Stimulated activated CD8-positive, alpha-beta memory T cell treated with anti-CD3 and anti-CD28 coated beads, Interleukin-4, amount 100 ng/mL, for 1 hour (primary cell): ENCODE measurements at regions not wholly inside any gene's neighbourhood (a gene's known extent, or its start where the extent isn't known, plus 50 kb on each side); places are given as distances from the start of the nearest gene placed in this dataset.

Source experiments
- DNase-seq, 2 donors: peaks; one replicate each; pipeline ENCODE4 v3.0.0-alpha.2; 2020; ENCODE audit warnings: low read depth in 2 of 2, low spot score in 1 of 2

DNA sequence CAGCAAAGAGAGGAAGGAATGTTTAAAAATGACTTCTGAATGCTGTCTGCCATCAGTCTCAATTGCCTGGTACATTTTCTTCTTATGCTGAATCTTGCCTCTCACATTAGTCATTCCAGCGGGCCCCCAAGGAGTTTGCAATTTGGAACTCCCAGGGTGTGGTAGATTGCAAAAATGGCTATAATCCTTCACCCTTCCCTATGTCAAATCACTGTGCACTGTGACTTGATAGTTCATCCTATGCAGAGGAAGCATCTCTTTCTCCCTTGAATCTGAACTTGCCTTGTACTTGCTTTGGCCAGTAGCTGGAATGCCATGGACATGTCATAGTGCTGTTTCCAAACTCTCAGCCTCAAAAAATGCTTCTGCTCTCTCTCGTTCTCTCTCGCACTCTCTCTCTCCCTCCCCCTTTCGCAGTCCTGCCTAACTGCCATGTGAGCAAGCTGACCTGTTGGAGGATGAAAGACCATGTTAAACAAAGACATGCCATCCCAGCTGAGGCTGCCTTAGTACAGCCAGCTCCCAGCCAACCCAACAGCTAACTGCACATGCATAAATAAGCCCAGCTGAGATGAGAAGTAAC is 284.0 kb upstream of the TLE4 start:
- DNase-seq, result no peak

DNA sequence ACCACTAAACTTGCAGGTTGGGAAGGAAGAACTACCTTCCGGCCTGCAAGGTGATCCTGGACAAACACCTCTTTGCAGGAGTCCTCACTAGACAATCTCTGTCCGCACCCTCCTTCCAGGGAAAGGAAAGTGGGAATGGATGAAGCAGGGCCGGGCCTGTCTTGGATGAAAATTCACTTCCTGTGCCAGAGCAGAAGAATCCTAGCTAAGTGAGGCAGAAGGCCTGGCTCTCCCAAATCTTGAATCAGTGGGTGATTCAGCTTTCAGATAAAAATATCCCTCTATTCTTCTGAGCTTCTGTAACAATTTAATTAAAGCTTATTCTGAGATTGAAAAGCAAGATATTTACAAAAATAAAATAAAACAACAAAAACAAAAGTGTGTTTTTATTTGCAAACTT is 281.9 kb upstream of the TLE4 start:
- DNase-seq, result no peak

DNA sequence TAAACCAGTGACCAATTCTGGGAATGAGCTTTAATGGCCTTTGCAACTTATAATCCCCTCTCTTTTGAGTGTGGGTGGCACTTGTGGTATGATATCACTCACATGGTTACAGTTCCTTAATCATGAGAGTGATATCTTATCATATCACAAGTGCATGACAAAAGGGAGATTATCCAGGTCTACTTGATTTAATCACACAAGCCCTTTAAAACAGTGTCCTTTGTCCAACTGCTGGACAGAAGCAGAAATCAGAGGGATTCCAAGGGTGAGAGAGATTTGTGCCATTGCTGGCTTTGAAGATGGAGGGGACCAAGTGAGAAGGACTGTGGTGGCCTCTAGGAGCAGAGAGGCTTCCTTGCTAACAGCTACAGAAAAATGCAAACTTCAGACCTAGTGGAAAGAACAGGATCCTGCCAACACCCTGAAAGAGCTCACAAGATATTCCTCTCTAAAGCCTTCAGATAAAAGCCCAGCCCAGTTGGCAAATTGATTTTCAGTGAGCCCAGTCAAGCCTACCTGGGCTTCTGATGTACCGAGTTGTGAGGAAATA is 279.0 kb upstream of the TLE4 start:
- no peak for DNase-seq

DNA sequence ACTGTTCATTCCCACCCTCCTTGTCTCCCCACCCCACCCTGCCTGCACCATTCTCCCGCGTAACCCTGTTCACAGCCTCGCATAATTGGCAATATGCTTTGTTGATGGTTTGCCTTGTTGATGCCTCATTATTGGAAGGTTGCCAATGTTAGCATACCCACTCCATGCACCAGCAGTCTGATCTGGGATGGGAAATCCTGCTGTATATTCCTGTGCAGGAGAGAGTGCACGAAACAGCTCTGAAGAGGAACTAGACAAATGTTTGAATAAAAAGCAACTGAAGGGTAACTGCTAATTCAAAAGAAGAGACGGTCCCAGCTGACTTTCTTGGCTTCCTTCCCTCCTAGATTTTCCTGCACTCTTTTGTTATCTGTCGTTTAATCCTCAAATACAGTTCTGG is 271.7 kb upstream of the TLE4 start:
- DNase-seq, result no peak

DNA sequence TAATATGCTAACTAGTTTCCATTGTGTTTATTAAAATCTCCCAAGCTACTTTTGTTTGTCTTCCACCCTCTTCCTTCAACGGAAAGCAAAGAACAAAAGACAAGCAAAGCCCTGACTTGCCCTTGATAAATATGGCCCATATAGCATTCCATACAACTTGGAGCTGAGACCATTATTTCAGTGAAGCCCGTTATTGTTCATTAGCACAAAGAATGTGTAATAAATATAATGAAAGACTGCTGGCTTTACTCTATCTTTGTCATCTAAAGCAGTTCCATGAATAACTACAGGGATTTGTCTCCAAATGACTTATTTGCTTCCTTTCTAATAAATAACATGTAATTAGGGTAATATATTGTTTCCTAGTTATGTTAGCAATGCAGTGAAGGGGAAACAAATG is 270.7 kb upstream of the TLE4 start:
- no peak for DNase-seq

DNA sequence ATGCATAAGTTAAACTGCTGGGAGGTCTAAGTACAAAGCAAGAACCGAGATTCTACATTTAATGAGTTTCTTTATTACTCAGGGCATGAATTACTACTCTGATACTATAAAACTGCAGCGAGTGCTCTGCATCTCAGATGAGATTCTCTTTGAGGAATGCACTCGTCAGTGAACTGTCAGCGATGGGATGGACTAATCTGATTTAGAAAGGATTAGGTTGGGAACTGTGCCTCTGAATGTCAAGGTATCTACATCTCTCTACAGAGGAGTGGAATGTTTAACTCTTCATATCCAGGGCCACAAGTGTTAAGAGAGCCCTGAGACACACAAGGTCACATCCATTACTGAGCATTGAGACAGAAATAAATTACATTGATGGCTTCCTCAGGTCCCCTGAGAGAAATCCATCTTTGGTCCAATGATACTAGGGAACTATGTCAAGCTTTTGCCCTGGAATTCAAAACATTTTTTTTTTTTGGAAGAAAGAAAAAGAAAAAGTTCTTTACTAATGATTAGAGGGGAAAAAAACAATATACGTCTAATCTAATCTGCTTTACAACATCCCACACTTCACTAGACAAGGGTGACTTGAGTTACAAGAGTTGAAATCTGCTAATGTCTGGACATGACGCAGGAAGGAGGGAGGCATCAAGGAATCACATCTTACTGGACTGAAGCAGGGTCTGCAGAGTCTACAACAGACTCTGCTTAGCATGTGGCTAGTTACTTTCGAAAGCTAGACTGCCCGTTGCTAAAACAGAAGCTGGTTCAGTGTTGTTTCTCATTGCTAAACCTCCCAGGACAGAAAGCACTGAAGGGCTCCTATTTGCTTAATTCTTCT is 270.0 kb upstream of the TLE4 start:
- DNase-seq, result no peak

DNA sequence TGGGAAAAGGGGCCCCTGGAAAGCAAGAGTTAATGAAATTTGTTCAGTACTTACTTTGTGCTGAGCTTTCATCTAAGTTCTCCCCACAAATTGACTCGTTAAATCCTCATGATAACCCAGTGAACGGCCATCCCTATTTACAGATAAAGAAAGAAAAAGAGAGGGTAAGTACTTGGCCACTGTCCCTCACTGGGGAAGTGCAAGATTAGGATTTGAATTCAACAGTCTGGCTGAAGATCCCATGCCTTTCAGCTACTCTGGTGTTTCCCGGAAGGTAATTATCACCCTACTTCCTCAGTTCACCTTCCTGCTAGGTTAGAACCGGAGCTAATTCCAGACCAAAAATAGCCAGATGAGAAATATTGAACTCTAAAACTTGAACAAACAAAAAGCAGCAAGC is 269.2 kb upstream of the TLE4 start:
- DNase-seq, result no peak

DNA sequence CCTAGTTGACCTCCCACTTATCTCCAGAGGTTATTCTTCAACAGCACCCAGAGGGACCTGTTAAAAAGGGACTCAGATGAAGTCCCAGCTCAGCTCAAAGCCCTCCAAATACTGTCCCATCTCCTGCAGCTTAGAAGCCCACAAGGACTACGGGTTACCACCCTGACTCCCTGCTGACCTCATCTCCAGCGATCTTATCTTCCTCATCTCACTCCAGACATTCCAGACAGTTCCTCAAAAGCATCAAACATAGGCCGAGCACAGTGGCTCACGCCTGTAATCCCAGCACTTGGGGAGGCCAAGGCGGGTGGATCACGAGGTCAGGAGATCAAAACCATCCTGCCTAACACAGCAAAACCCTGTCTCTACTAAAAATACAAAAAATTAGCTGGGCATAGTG is 263.8 kb upstream of the TLE4 start:
- DNase-seq, result no peak

DNA sequence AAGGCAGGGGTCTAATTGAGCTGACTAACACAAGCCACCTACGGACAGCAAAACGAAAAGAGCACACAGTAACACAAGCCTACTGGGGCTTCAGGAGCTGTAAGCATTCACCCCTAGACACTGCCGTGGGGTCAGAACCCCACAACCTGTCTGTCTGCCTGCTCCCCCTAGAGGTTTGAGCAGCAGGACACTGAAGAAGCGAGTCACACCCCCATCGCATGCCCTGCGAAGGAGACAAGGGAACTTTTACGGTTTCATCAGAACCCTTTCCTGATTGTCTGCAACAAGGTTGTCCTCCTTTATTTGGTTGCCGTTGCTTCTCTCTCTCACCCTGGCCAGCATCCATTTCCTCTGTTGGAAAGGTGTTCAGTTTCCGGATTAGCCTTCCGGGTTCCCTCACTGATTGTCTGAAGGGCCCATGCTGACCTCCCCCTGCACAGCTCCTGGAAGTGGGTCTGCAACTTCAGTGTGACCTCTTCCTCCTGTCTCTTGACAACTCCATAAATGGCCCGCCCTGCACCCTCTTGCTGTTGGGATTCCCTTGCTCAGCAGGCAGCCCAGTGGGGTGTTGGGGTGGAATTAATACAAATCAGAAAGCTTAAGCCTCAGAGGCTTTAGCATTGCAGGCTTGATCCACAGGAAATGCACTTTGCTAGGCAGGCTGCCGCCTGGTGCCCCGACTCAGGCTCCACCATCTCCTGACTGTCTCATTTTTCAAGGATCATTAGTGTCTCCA is 258.9 kb upstream of the TLE4 start:
- DNase-seq, result no peak

DNA sequence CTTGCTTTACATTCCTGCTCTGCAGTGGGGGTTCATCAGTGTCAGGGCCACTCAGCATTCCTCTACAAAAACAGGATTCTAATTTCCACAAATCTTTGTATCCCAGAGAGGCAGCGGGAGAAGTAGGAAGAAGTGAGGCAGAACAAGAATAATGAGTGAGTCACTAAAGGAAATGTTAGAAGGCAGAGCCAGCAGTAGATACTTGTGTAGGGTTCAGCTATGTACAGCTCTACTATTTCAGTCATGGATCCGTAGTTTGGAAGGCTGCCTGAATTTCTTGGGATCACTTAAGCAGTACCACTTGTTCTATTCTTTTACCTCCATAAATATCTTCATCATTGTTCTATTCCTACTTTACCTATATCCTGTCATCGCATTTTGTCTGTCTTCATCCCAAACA is 246.3 kb upstream of the TLE4 start:
- DNase-seq, result no peak

DNA sequence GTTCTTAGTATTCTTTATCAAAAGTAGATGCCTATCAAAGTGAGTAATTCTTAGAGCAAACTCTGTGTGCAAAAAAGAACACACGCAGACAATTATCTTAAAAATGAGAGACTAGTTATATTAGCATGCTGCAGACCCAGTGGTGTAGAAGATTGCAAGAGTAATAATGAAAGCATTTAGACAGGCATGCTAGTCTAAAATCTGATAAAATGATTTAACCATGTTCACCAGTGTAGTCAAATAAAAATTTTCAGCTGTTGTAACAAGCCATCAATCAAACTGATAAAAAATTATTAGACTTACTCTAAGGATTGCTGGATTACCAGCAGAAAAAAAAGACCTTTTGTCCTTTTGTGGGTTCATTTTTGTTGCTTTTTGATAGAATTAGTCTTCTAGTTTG is 241.9 kb upstream of the TLE4 start:
- DNase-seq, result no peak

DNA sequence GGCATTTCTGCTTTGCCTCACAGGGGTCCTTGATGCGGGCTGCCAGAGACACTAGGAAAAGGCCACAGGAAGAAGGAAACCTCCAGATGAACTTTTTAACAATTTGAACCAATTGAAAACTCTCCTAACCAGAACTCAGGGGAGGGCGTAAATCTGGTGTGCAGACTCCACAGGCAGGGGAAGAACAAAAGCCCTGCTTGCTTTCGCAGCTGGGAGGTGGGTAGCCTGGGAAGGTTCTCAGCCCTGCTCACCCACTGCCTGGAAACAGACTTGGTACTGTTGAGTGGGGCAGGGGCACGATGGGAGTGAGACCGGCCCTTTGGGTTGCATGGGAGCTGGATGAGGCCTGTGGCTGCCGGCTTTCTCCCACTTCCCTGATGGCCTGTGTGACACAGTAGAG is 237.8 kb upstream of the TLE4 start:
- DNase-seq, result no peak

DNA sequence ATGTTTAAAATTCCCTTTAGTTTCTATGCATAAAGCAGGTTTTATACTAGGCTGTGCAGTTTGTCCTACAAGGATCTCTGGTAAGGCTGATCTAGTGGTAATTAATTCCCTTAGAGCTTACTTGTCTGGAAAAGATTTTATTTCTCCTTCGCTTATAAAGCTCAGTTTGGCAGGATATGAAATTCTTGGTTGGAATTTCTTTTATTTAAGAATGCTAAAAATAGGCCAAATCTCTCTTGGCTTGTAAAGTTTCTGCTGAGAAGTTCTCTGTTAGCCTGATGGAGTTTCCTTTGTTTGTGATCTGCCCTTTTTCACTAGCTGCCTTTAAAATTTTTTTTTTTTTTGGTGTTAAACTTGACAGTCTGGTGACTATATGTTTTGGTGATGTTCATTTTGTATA is 237.1 kb upstream of the TLE4 start:
- no peak for DNase-seq

DNA sequence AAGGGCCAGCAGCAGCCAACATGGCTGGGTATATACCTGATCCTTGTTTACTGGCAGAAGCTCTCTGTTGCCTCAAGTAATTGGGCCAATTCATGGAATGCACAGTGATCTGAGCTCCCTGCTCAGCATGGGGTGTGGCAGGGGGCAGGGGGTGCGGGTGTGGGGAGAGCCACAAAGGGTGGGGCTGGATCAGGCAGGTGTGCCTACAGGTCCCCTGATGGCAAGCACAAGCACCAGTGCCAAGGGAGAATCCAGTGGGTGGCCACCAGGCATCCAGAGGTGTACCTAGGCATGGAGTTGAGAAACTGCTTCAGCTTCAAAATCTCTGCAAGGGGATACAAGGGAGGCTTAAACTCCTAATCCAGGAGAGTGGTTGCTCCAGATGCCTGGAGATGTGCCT is 235.8 kb upstream of the TLE4 start:
- DNase-seq, result no peak

DNA sequence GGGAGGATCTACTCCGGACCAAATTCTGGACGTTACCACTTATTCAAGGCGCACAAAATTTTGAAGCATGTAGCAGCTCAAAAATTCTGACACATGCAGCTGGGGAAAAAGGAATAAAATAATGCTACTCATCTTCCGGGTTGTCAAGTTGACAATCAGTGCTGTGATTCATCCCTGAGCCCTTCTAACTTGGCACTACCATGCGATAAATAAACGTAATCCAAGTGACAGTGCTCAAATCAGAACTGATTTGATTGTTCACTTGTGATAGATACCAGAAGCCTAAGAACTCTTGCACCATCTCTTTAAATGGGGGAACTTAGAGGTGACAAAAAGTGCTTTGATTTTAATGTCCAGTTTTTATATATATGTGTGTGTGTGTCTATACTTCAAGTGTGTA is 230.2 kb upstream of the TLE4 start:
- no peak for DNase-seq

DNA sequence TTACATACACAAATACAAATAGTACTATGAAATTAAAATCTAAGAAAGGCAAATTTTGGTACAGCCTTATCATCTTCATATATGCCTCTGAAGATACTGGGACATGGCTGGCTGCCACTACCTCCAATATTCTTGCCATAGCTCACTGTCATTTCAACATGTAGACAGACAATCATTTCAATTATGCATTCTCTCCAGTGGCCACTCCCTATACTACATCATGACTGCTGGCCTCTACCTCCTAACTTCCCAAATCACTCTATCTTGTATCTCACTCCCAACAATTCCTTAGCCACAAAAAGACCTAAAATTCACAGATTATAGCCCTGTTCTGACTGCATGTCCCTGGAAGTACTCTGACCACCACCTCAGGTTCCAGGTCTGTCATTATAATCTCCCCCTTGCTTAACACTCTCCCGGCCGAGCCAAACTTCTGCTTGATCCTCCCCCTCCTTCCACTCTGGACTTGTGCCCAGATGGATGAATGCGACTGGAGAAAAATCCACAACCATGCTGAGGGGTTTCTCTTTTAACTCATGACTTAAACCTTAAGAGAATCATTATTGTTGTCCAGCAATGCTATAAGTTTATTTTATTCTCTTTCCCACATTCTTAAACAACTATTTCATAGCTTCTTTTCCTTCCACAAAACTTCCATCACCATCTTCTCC is 225.3 kb upstream of the TLE4 start:
- no peak for DNase-seq

DNA sequence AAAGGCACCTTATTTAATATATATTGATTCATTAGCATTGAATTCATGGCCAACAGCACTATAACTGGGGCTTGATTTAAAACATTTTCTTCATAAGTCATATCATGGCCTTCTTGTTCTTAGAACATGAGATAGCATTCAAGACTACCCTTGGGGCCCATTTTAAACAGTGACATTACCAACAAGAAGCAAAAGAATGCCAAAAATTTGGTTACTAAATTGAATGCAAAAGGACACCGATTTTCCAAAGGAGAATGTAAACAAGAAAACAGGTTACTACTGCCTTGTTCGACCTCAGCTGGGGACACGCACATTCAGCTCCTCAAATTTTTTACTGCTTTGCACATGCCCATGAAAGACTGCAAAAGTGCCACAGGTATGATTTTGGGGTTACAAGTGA is 219.4 kb upstream of the TLE4 start:
- no peak for DNase-seq

DNA sequence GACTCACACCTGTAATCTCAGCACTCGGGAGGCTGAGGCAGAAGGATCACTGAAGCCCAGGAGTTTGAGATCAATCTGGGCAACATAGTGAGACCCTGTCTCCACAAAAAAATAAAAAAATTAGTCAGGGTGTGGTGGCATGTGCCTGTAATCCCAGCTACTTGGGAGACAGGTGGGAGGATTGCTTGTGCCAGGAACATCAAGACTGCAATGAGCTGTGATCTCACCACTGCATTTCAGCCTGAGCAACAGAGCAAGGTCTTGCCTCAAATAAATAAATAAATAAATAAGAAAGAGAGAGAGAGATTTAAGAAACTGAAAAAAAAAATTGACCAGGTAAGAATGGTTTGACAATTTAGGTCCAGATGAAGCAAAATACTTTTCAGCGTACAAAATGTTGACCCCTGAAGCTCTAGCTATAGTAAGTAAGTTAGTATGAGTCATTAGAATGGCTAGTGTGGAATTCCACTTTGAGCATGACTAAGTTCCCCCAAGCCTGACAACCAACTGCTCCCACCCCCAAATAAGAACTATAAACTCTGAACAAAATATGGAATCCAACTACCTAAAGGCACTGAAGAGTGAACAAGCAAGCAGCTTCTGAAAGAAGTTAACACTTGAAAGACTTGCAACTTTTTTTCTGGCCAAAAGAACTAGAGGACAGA is 217.8 kb upstream of the TLE4 start:
- no peak for DNase-seq

DNA sequence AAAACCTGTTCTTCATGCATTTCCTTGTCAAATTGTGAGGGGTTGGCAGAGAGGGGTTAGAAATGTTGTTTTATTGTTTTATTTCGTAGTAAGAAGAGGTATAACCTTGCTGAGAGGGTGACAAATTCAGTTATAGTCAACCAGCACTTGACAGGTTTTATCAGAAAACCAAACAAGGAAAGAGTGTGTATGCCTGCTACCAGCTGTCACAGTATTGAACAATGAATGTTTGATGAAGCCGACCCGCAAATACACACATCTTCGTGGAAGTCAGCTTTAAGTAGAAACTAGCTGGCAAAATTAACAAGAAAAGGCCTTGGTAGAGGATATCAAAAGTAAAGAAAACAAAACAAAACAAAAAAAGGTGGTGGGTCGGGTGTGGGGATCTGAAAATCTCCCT is 214.6 kb upstream of the TLE4 start:
- no peak for DNase-seq

DNA sequence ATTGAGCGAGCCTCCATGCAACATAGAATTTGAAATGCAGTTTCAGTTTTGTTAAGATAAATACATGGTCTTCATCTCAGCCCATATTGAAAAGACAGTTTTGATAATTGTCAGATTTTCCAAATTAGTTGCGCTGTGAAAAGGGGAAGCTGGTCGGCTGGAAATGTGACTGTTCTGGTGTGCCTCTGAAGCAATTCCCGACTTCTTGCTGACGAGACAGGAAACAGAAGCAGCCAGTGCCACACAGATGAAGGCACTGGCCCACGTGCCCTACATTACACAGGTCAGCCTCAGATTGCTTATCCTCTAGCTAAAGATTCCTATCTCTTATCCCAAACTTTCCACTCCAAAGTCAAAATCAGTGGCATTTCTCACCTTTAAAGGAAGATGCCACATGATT is 214.1 kb upstream of the TLE4 start:
- DNase-seq, result no peak
